Breast epithelium (tissue), 3 donors: ENCODE measurements at regions not wholly inside any gene's neighbourhood (a gene's known extent, or its start where the extent isn't known, plus 50 kb on each side); places are given as distances from the start of the nearest gene placed in this dataset.

Experiments used
- POLR2A ChIP-seq: fragments of 450-650 bp; IDR thresholded peaks from one replicate; pipeline ENCODE4 v1.6.1; 2016; ENCODE audit warnings: antibody characterized with exemption, mild to moderate bottlenecking, moderate library complexity
- POLR2AphosphoS5 ChIP-seq, 3 donors: sonication (generic); formaldehyde crosslinking; IDR thresholded peaks; one replicate each; pipeline ENCODE4 v1.6.1; 2017; ENCODE audit warnings: antibody characterized with exemption in 3 of 3
- TF ChIP-seq, protein P1 (sequence below), 3 donors: fragments of 450-650 bp; IDR thresholded peaks; one replicate each; pipeline ENCODE4 v1.5.1; 2016 to 2017; ENCODE audit warnings: antibody characterized with exemption in 3 of 3, mild to moderate bottlenecking in 3 of 3, moderate library complexity in 3 of 3

DNA sequence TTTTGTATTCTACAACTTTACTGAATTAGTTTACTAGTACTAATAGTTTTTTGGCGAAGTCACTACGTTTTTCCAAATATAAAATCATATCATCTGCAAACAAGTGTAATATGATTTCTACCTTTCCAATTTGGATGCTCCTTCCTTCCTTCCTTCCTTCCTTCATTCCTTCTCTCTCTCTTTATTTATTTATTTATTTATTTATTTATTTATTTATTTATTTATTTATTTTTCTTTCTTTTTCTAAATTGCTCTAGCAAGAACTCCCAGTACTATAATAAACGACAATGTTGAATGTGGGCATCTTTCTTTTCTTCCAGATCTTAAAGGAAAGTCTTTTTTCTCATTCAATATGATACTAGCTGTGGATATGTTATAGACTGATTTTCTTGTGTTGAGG, 656.0 kb upstream of the LUZP2 start:
- TF ChIP-seq, protein P1, sequence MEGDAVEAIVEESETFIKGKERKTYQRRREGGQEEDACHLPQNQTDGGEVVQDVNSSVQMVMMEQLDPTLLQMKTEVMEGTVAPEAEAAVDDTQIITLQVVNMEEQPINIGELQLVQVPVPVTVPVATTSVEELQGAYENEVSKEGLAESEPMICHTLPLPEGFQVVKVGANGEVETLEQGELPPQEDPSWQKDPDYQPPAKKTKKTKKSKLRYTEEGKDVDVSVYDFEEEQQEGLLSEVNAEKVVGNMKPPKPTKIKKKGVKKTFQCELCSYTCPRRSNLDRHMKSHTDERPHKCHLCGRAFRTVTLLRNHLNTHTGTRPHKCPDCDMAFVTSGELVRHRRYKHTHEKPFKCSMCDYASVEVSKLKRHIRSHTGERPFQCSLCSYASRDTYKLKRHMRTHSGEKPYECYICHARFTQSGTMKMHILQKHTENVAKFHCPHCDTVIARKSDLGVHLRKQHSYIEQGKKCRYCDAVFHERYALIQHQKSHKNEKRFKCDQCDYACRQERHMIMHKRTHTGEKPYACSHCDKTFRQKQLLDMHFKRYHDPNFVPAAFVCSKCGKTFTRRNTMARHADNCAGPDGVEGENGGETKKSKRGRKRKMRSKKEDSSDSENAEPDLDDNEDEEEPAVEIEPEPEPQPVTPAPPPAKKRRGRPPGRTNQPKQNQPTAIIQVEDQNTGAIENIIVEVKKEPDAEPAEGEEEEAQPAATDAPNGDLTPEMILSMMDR (IDR thresholded peaks at IDR 0.05), result no peak
- TF ChIP-seq POLR2A (no peak), POLR2AphosphoS5 (IDR thresholded peaks at IDR 0.05) (no peak)
